ENCODE measurements at regions not wholly inside any gene's neighbourhood (a gene's known extent, or its start where the extent isn't known, plus 50 kb on each side); places are given as distances from the start of the nearest gene placed in this dataset.

GRCh38 chr3:177419904-177420601, 222.8 kb upstream of the TBL1XR1 start:
- TF ChIP-seq POLR2A (IDR thresholded peaks at IDR 0.05; ENCODE audit: low read depth, low read length): no peak
- no peak for TF ChIP-seq TAF1 (IDR thresholded peaks at IDR 0.05; ENCODE audit: borderline replicate concordance, low read depth, low read length)
- no peak for TF ChIP-seq POLR2AphosphoS5 (IDR thresholded peaks at IDR 0.05; ENCODE audit: low read depth, low read length)
